Trophoblast cell (in vitro differentiated cells and primary cell): ENCODE measurements at regions not wholly inside any gene's neighbourhood (a gene's known extent, or its start where the extent isn't known, plus 50 kb on each side); places are given as distances from the start of the nearest gene placed in this dataset.

Experiments used
- DNase-seq, 2 donors: peaks; one replicate each; pipeline ENCODE4 v3.0.0-alpha.2; 2016
- H2AFZ ChIP-seq: 2 replicates; pipeline ENCODE4 v1.6.1; 2013; ENCODE audit warnings: low read length, moderate library complexity, mild to moderate bottlenecking; ENCODE audit not compliant: insufficient read depth, poor library complexity
- H2AK5ac ChIP-seq: 2 replicates; pipeline ENCODE4 v1.6.1; 2013; ENCODE audit warnings: mild to moderate bottlenecking, low read length
- H2BK120ac ChIP-seq: 2 replicates; pipeline ENCODE4 v1.6.1; 2013; ENCODE audit warnings: low read length, mild to moderate bottlenecking, moderate library complexity; ENCODE audit not compliant: insufficient read depth, poor library complexity
- H2BK12ac ChIP-seq: 2 replicates; pipeline ENCODE4 v1.6.1; 2013; ENCODE audit warnings: mild to moderate bottlenecking, low read length, moderate library complexity
- H2BK5ac ChIP-seq: 2 replicates; pipeline ENCODE4 v1.6.1; 2013; ENCODE audit warnings: low read length, low read depth, moderate library complexity, mild to moderate bottlenecking; ENCODE audit not compliant: poor library complexity
- H3K14ac ChIP-seq: 2 replicates; pipeline ENCODE4 v1.6.1; 2013; ENCODE audit warnings: mild to moderate bottlenecking, low read length
- H3K18ac ChIP-seq: 2 replicates; pipeline ENCODE4 v1.6.1; 2013; ENCODE audit warnings: mild to moderate bottlenecking, low read length
- H3K23ac ChIP-seq: 2 replicates; pipeline ENCODE4 v1.6.1; 2013; ENCODE audit warnings: low read length
- H3K27ac ChIP-seq: 2 replicates; pipeline ENCODE4 v1.5.1; 2013; ENCODE audit warnings: low read depth, mild to moderate bottlenecking, inconsistent platforms, low read length, moderate library complexity
- H3K27me3 ChIP-seq: 2 replicates; pipeline ENCODE4 v1.6.1; 2013; ENCODE audit warnings: inconsistent platforms, mild to moderate bottlenecking, low read length, moderate library complexity; ENCODE audit not compliant: insufficient read depth
- H3K36me3 ChIP-seq, 2 experiments: 1 replicate in 1 of 2; 2 replicates in 1 of 2; pipeline ENCODE4 v1.6.1; 2013; ENCODE audit warnings: low read length in 2 of 2, mild to moderate bottlenecking in 2 of 2, moderate library complexity in 1 of 2; ENCODE audit not compliant: insufficient read depth in 2 of 2, control insufficient read depth in 1 of 2
- H3K4ac ChIP-seq: 2 replicates; pipeline ENCODE4 v1.6.1; 2013; ENCODE audit warnings: low read depth, mild to moderate bottlenecking, low read length, moderate library complexity
- H3K4me1 ChIP-seq, 2 experiments: 1 replicate in 1 of 2; 2 replicates in 1 of 2; pipeline ENCODE4 v1.6.1; 2013; ENCODE audit warnings: low read length in 2 of 2, mild to moderate bottlenecking in 2 of 2, moderate library complexity in 1 of 2; ENCODE audit not compliant: insufficient read depth in 2 of 2, control insufficient read depth in 1 of 2
- H3K4me2 ChIP-seq: 2 replicates; pipeline ENCODE4 v1.6.1; 2013; ENCODE audit warnings: inconsistent platforms, mild to moderate bottlenecking, low read length, moderate library complexity
- H3K4me3 ChIP-seq: 2 replicates; pipeline ENCODE4 v1.5.1; 2013; ENCODE audit warnings: mild to moderate bottlenecking, low read depth, low read length, inconsistent platforms
- H3K79me1 ChIP-seq: one replicate; pipeline ENCODE4 v1.6.1; 2013; ENCODE audit warnings: low read length
- H3K79me2 ChIP-seq: 2 replicates; pipeline ENCODE4 v1.6.1; 2013; ENCODE audit warnings: low read length, mild to moderate bottlenecking; ENCODE audit not compliant: control insufficient read depth, insufficient read depth, poor library complexity
- H3K9ac ChIP-seq: 2 replicates; pipeline ENCODE4 v1.6.1; 2013; ENCODE audit warnings: mild to moderate bottlenecking, low read length
- H3K9me3 ChIP-seq: 2 replicates; pipeline ENCODE4 v1.6.1; 2013; ENCODE audit warnings: low read depth, mild to moderate bottlenecking, control low read depth, inconsistent platforms, low read length; ENCODE audit not compliant: insufficient read depth
- H4K12ac ChIP-seq: 2 replicates; pipeline ENCODE4 v1.6.1; 2013; ENCODE audit warnings: low read depth, mild to moderate bottlenecking, low read length, moderate library complexity
- H4K8ac ChIP-seq: 2 replicates; pipeline ENCODE4 v1.6.1; 2013; ENCODE audit warnings: low read depth, mild to moderate bottlenecking, low read length, moderate library complexity
- H4K91ac ChIP-seq: one replicate; pipeline ENCODE4 v1.6.1; 2013; ENCODE audit warnings: low read depth, mild to moderate bottlenecking, low read length, moderate library complexity
- WGBS: extraction: QIAGEN DNeasy Blood & Tissue Kit; methylation state at CpG from one replicate; pipeline ENCODE4 v1.1.7; 2013; ENCODE audit warnings: missing lambda C conversion rate; ENCODE audit not compliant: insufficient read length, insufficient coverage; ENCODE audit errors: extremely low coverage; 5-methylcytosine and 5-hydroxymethylcytosine counted together

DNA sequence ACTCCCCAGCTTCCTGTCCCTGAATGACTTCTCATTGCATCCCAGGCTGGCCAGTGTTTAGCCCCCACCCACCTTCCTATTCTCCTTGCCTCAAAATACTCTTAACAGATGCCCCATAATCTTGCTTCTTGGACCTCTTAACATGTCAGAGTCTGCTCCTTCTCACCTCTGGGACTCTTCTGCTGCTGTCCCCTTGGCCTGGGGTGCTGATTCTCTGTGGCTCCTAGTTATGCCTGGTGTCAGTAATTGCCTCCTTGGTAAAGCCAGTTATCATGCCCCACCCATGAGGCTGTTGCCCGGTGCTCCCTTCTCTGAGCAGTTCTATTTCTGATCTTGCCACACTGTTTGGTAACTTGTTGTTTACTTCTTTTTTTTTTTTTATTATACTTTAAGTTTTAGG, 256.8 kb downstream of the STIM2 start:
- no peak overlapping the region for H4K12ac ChIP-seq
- no peak overlapping the region for H3K9ac ChIP-seq
- H3K18ac ChIP-seq = no peak overlapping the region
- H3K4me2 ChIP-seq = no peak overlapping the region
- no peak overlapping the region for H4K91ac ChIP-seq
- no peaks in the 10 kb centered on the region for H3K4me1 ChIP-seq
- no peak overlapping the region for H3K14ac ChIP-seq
- no peak overlapping the region for H3K23ac ChIP-seq
- no peak overlapping the region for H4K8ac ChIP-seq
- no peaks in the 10 kb centered on the region for H3K36me3 ChIP-seq
- no peak overlapping the region for H2BK12ac ChIP-seq
- no peak overlapping the region for H2BK5ac ChIP-seq
- H3K4me3 ChIP-seq = no peak overlapping the region
- no peaks in the 10 kb centered on the region for H3K79me1 ChIP-seq
- H3K79me2 ChIP-seq = no peaks in the 10 kb centered on the region
- H3K9me3 ChIP-seq = no peaks in the 10 kb centered on the region
- no peak overlapping the region for H2AFZ ChIP-seq
- WGBS = no CpG with 5 or more reads among the region's 1 CpG
- H3K27ac ChIP-seq = no peak overlapping the region
- no peak overlapping the region for H3K4ac ChIP-seq
- H3K27me3 ChIP-seq = no peaks in the 10 kb centered on the region
- H2BK120ac ChIP-seq = no peak overlapping the region
- DNase-seq = no peak
- no peak overlapping the region for H2AK5ac ChIP-seq

- no peak overlapping the region for H3K27ac ChIP-seq
- H2BK120ac ChIP-seq = no peak overlapping the region
- H2BK12ac ChIP-seq = no peak overlapping the region
- no peak overlapping the region for H2BK5ac ChIP-seq
- H3K4me2 ChIP-seq = no peak overlapping the region
- DNase-seq = no peak
- H3K23ac ChIP-seq = no peak overlapping the region
- H2AK5ac ChIP-seq = no peak overlapping the region
- no peak overlapping the region for H4K91ac ChIP-seq
- H3K79me2 ChIP-seq = no peaks in the 10 kb centered on the region
- WGBS = no CpG with 5 or more reads among the region's 5 CpGs
- no peak overlapping the region for H4K8ac ChIP-seq
- no peaks in the 10 kb centered on the region for H3K9me3 ChIP-seq
- no peak overlapping the region for H2AFZ ChIP-seq
- H3K14ac ChIP-seq = no peak overlapping the region
- H3K9ac ChIP-seq = no peak overlapping the region
- no peaks in the 10 kb centered on the region for H3K79me1 ChIP-seq
- no peak overlapping the region for H3K4ac ChIP-seq
- H3K27me3 ChIP-seq = no peaks in the 10 kb centered on the region
- H3K4me3 ChIP-seq = no peak overlapping the region
- H3K4me1 ChIP-seq = peaks cover 0 to 1% of the 10 kb centered on the region in 2 experiments
- H3K18ac ChIP-seq = no peak overlapping the region
- H3K36me3 ChIP-seq = no peaks in the 10 kb centered on the region
- H4K12ac ChIP-seq = no peak overlapping the region
Observed at GRCh38 chr4:27119239-27119638, 258.6 kb downstream of the STIM2 start.

GRCh38 chr4:27121830-27122229, 261.2 kb downstream of the STIM2 start:
- no peak overlapping the region for H3K23ac ChIP-seq
- no peak overlapping the region for H2BK12ac ChIP-seq
- H2BK5ac ChIP-seq = no peak overlapping the region
- no peaks in the 10 kb centered on the region for H3K36me3 ChIP-seq
- no peak overlapping the region for H3K4me2 ChIP-seq
- WGBS = no CpG with 5 or more reads among the region's 5 CpGs
- no peak overlapping the region for H3K4me3 ChIP-seq
- H2AFZ ChIP-seq = no peak overlapping the region
- H3K79me2 ChIP-seq = no peaks in the 10 kb centered on the region
- no peaks in the 10 kb centered on the region for H3K9me3 ChIP-seq
- H3K79me1 ChIP-seq = no peaks in the 10 kb centered on the region
- H3K27ac ChIP-seq = no peak overlapping the region
- no peak overlapping the region for H4K91ac ChIP-seq
- no peak overlapping the region for H2AK5ac ChIP-seq
- DNase-seq = no peak
- H3K9ac ChIP-seq = no peak overlapping the region
- no peak overlapping the region for H2BK120ac ChIP-seq
- H3K4ac ChIP-seq = no peak overlapping the region
- no peak overlapping the region for H4K12ac ChIP-seq
- no peak overlapping the region for H3K14ac ChIP-seq
- H3K27me3 ChIP-seq = no peaks in the 10 kb centered on the region
- no peak overlapping the region for H4K8ac ChIP-seq
- peaks cover 0 to 1% of the 10 kb centered on the region in 2 experiments for H3K4me1 ChIP-seq
- H3K18ac ChIP-seq = no peak overlapping the region

- Histone ChIP-seq H3K9me3 (no peaks in the 10 kb centered on the region), H4K91ac (no peak overlapping the region), H3K4me1 (peaks cover 0 to 1% of the 10 kb centered on the region in 2 experiments), H3K79me2 (no peaks in the 10 kb centered on the region), H3K36me3 (no peaks in the 10 kb centered on the region), H3K4ac (no peak overlapping the region), H2AK5ac (no peak overlapping the region), H3K18ac (no peak overlapping the region), H3K14ac (no peak overlapping the region), H4K12ac (no peak overlapping the region), H3K4me3 (no peak overlapping the region), H4K8ac (no peak overlapping the region), H2BK12ac (no peak overlapping the region), H2AFZ (no peak overlapping the region), H2BK120ac (no peak overlapping the region), H3K27ac (no peak overlapping the region), H3K9ac (no peak overlapping the region), H3K4me2 (no peak overlapping the region), H3K79me1 (no peaks in the 10 kb centered on the region), H3K23ac (no peak overlapping the region), H3K27me3 (no peaks in the 10 kb centered on the region), H2BK5ac (no peak overlapping the region)
- no peak for DNase-seq
- WGBS = no CpG with 5 or more reads among the region's 3 CpGs
Observed at GRCh38 chr4:27123123-27123768, 262.6 kb downstream of the STIM2 start.
